ENCODE measurements at regions not wholly inside any gene's neighbourhood (a gene's known extent, or its start where the extent isn't known, plus 50 kb on each side); places are given as distances from the start of the nearest gene placed in this dataset.
"Not testable (repeated sequence)": the region's sequence is repeated elsewhere in the genome, so short reads cannot be mapped to it uniquely, and the experiment has no call there.

GRCh38 chr19:30102666-30103065 is 160.6 kb downstream of the URI1 start:
- DNase-seq (ENCODE audit: low spot score), result no peak

GRCh38 chr19:30103981-30104380 is 161.9 kb downstream of the URI1 start:
- no peak for DNase-seq (ENCODE audit: low spot score)

- no peak for DNase-seq (ENCODE audit: low spot score)
Measured at GRCh38 chr19:30105316-30105715, 163.3 kb downstream of the URI1 start.

- DNase-seq (ENCODE audit: low spot score), result no peak
Measured at GRCh38 chr19:30105727-30106126, 163.7 kb downstream of the URI1 start.

- no peak for DNase-seq (ENCODE audit: low spot score)
Measured at GRCh38 chr19:30106417-30107095, 164.5 kb downstream of the URI1 start.

- no peak for DNase-seq (ENCODE audit: low spot score)
Measured at GRCh38 chr19:30107251-30107650, 165.2 kb downstream of the URI1 start.

- no peak for DNase-seq (ENCODE audit: low spot score)
Measured at GRCh38 chr19:30109565-30109964, 167.5 kb downstream of the URI1 start.

- DNase-seq (ENCODE audit: low spot score), result no peak
Measured at GRCh38 chr19:30111021-30111855, 169.2 kb downstream of the URI1 start.

GRCh38 chr19:30112171-30112570 is 170.1 kb downstream of the URI1 start:
- no peak for DNase-seq (ENCODE audit: low spot score)

- DNase-seq (ENCODE audit: low spot score), result no peak
Measured at GRCh38 chr19:30112666-30113065, 170.6 kb downstream of the URI1 start.

GRCh38 chr19:30113186-30113585 is 171.1 kb downstream of the URI1 start:
- DNase-seq (ENCODE audit: low spot score), result no peak

GRCh38 chr19:30114095-30114494 is 172.1 kb downstream of the URI1 start:
- not testable (repeated sequence) for DNase-seq (ENCODE audit: low spot score)

GRCh38 chr19:30115947-30116346 is 173.9 kb downstream of the URI1 start:
- DNase-seq (ENCODE audit: low spot score), result no peak

GRCh38 chr19:30116530-30116929 is 174.5 kb downstream of the URI1 start:
- no peak for DNase-seq (ENCODE audit: low spot score)

- no peak for DNase-seq (ENCODE audit: low spot score)
Measured at GRCh38 chr19:30116984-30117555, 175.0 kb downstream of the URI1 start.

- DNase-seq (ENCODE audit: low spot score), result no peak
Measured at GRCh38 chr19:30117636-30118145, 175.7 kb downstream of the URI1 start.

- no peak for DNase-seq (ENCODE audit: low spot score)
Measured at GRCh38 chr19:30118221-30118620, 176.2 kb downstream of the URI1 start.

GRCh38 chr19:30118760-30119159 is 176.7 kb downstream of the URI1 start:
- DNase-seq (ENCODE audit: low spot score), result no peak

- no peak for DNase-seq (ENCODE audit: low spot score)
Measured at GRCh38 chr19:30119180-30119908, 177.3 kb downstream of the URI1 start.

- no peak for DNase-seq (ENCODE audit: low spot score)
Measured at GRCh38 chr19:30120860-30121484, 178.9 kb downstream of the URI1 start.

GRCh38 chr19:30122431-30122830 is 180.4 kb downstream of the URI1 start:
- DNase-seq (ENCODE audit: low spot score), result no peak
